Keratinocyte (primary cell): ENCODE measurements at regions not wholly inside any gene's neighbourhood (a gene's known extent, or its start where the extent isn't known, plus 50 kb on each side); places are given as distances from the start of the nearest gene placed in this dataset.
A peak's percentile ranks its signal among the peaks of the same experiment; 100 is the strongest.
"Not testable (repeated sequence)": the region's sequence is repeated elsewhere in the genome, so short reads cannot be mapped to it uniquely, and the experiment has no call there.

Experiments used
- DNase-seq: peaks from one replicate; pipeline ENCODE4 v3.0.0-alpha.2; 2011; ENCODE audit warnings: low read depth, missing footprints, low spot score
- FAIRE-seq: peaks from 2 replicates; lab custom pipeline; 2011; peaks lifted over from hg19 to GRCh38; lab: Jason Lieb, UNC
- H2AFZ ChIP-seq: 2 replicates; pipeline ENCODE4 v1.6.0; 2012; ENCODE audit warnings: low read length, control low read depth, inconsistent platforms; ENCODE audit not compliant: control insufficient read depth
- H3K27ac ChIP-seq: 2 replicates; pipeline ENCODE4 v1.5.1; 2011; ENCODE audit warnings: low read length; ENCODE audit not compliant: control insufficient read depth, insufficient read depth
- H3K27me3 ChIP-seq: 3 replicates; pipeline ENCODE4 v1.6.0; 2011; ENCODE audit warnings: low read length; ENCODE audit not compliant: control insufficient read depth, insufficient read depth; ENCODE audit errors: extremely low read depth
- H3K36me3 ChIP-seq, 2 experiments: 2 replicates in 1 of 2; 3 replicates in 1 of 2; pipeline ENCODE4 v1.5.1; 2011; ENCODE audit warnings: low read length in 2 of 2, mild to moderate bottlenecking in 1 of 2; ENCODE audit not compliant: control insufficient read depth in 2 of 2, insufficient read depth in 2 of 2; ENCODE audit errors: extremely low read depth in 1 of 2
- H3K4me1 ChIP-seq: 3 replicates; pipeline ENCODE4 v1.5.1; 2011; ENCODE audit warnings: low read length; ENCODE audit not compliant: control insufficient read depth, insufficient read depth; ENCODE audit errors: extremely low read depth
- H3K4me2 ChIP-seq: 3 replicates; pipeline ENCODE4 v1.6.0; 2011; ENCODE audit warnings: low read depth, low read length; ENCODE audit not compliant: control insufficient read depth, insufficient read depth; ENCODE audit errors: extremely low read depth
- H3K4me3 ChIP-seq, 3 experiments: fragments of 200-600 bp in 1 of 3; sonication (generic) in 1 of 3; 2 replicates in 2 of 3; 3 replicates in 1 of 3; pipeline ENCODE4 v1.5.1; 2011 to 2016; ENCODE audit warnings: low read length in 3 of 3, mild to moderate bottlenecking in 3 of 3, control low read depth in 2 of 3, inconsistent platforms in 1 of 3, low read depth in 1 of 3, mixed read lengths in 1 of 3, mixed run types in 1 of 3, moderate library complexity in 1 of 3; ENCODE audit not compliant: control insufficient read depth in 2 of 3, insufficient read depth in 2 of 3; ENCODE audit errors: extremely low read depth in 1 of 3
- H3K79me2 ChIP-seq: 2 replicates; pipeline ENCODE4 v1.6.0; 2012; ENCODE audit warnings: low read length; ENCODE audit not compliant: control insufficient read depth, insufficient read depth
- H3K9ac ChIP-seq: 3 replicates; pipeline ENCODE4 v1.6.0; 2011; ENCODE audit warnings: low read length; ENCODE audit not compliant: control insufficient read depth, insufficient read depth; ENCODE audit errors: extremely low read depth
- H3K9me1 ChIP-seq: 3 replicates; pipeline ENCODE4 v1.6.0; 2011; ENCODE audit warnings: low read length; ENCODE audit not compliant: control insufficient read depth, insufficient read depth; ENCODE audit errors: extremely low read depth
- H3K9me3 ChIP-seq: 2 replicates; pipeline ENCODE4 v1.5.1; 2012; ENCODE audit warnings: low read depth, low read length; ENCODE audit not compliant: control insufficient read depth
- H4K20me1 ChIP-seq: 3 replicates; pipeline ENCODE4 v1.6.0; 2011; ENCODE audit warnings: low read length; ENCODE audit not compliant: control insufficient read depth, insufficient read depth; ENCODE audit errors: extremely low read depth
- EZH2 ChIP-seq: IDR thresholded peaks from one replicate; pipeline ENCODE4 v1.6.1; 2012; ENCODE audit warnings: inconsistent platforms, mild to moderate bottlenecking, low read length, moderate library complexity
- dilution Hi-C: fragments of 300-500 bp; cut with MboI; formaldehyde crosslinking; loops from one replicate; pipeline ENCODE4 v1.7.0; 2020; ENCODE audit warnings: low sequenced_read_pairs; ENCODE audit not compliant: extremely low pct_ligation_motif_present
- TF ChIP-seq, protein P1 (sequence below), 3 experiments: IDR thresholded peaks in 1 of 3; conservative IDR thresholded peaks in 1 of 3; optimal IDR thresholded peaks in 1 of 3; 2 replicates in 2 of 3; 3 replicates in 1 of 3; pipeline versions ENCODE3 to v1.5.1; 2011; ENCODE audit warnings: low read length in 3 of 3, mild to moderate bottlenecking in 3 of 3, moderate library complexity in 2 of 3, control low read depth in 1 of 3, inconsistent platforms in 1 of 3; ENCODE audit not compliant: insufficient read depth in 2 of 3; ENCODE audit errors: extremely low read depth in 1 of 3

GRCh38 chr2:145747715-145748114 lies 1227.8 kb upstream of the ZEB2 start:
- H3K4me3 ChIP-seq, result no peak overlapping the region
- H3K9me1 ChIP-seq, result no peaks in the 10 kb centered on the region
- dilution Hi-C loops, result no loop called here
- H3K36me3 ChIP-seq, result no peaks in the 10 kb centered on the region
- TF ChIP-seq, protein P1, sequence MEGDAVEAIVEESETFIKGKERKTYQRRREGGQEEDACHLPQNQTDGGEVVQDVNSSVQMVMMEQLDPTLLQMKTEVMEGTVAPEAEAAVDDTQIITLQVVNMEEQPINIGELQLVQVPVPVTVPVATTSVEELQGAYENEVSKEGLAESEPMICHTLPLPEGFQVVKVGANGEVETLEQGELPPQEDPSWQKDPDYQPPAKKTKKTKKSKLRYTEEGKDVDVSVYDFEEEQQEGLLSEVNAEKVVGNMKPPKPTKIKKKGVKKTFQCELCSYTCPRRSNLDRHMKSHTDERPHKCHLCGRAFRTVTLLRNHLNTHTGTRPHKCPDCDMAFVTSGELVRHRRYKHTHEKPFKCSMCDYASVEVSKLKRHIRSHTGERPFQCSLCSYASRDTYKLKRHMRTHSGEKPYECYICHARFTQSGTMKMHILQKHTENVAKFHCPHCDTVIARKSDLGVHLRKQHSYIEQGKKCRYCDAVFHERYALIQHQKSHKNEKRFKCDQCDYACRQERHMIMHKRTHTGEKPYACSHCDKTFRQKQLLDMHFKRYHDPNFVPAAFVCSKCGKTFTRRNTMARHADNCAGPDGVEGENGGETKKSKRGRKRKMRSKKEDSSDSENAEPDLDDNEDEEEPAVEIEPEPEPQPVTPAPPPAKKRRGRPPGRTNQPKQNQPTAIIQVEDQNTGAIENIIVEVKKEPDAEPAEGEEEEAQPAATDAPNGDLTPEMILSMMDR (optimal IDR thresholded peaks at IDR 0.05 in 1 of 3, IDR thresholded peaks at IDR 0.05 in 1 of 3, conservative IDR thresholded peaks at IDR 0.05 in 1 of 3; ENCODE audit: extremely low read depth in 1 of 3, insufficient read depth in 2 of 3, low read length in 3 of 3), result no peak
- TF ChIP-seq EZH2, result no peak
- DNase-seq (no peak), FAIRE-seq (peak; percentile 26)
- no peaks in the 10 kb centered on the region for H3K27me3 ChIP-seq
- no peak overlapping the region for H3K9ac ChIP-seq
- H3K27ac ChIP-seq, result no peak overlapping the region
- peaks cover 10% of the 10 kb centered on the region for H3K4me1 ChIP-seq
- no peaks in the 10 kb centered on the region for H3K9me3 ChIP-seq
- no peak overlapping the region for H2AFZ ChIP-seq
- no peak overlapping the region for H3K4me2 ChIP-seq
- no peaks in the 10 kb centered on the region for H4K20me1 ChIP-seq
- H3K79me2 ChIP-seq, result no peaks in the 10 kb centered on the region

- H3K4me2 ChIP-seq, FAIRE-seq, dilution Hi-C loops: not testable (repeated sequence)
Observed at GRCh38 chr2:145745387-145745721, 1225.4 kb upstream of the ZEB2 start.

More at GRCh38 chr2:145745387-145745721, 1225.4 kb upstream of the ZEB2 start:
- H3K9ac ChIP-seq, DNase-seq, H3K79me2 ChIP-seq, H3K27ac ChIP-seq, H3K9me1 ChIP-seq, H3K9me3 ChIP-seq, H4K20me1 ChIP-seq, H3K4me3 ChIP-seq, H3K27me3 ChIP-seq, H2AFZ ChIP-seq, H3K36me3 ChIP-seq: not testable (repeated sequence)
- peaks cover 10% of the 10 kb centered on the region for H3K4me1 ChIP-seq
